Muscle of leg (tissue), 3 donors: ENCODE measurements at regions not wholly inside any gene's neighbourhood (a gene's known extent, or its start where the extent isn't known, plus 50 kb on each side); places are given as distances from the start of the nearest gene placed in this dataset.

ENCODE experiments used
- DNase-seq: peaks from one replicate; pipeline ENCODE4 v3.0.0; 2013
- H3K27ac ChIP-seq: one replicate; pipeline ENCODE4 v1.5.1; 2013; ENCODE audit warnings: mild to moderate bottlenecking, low read length, control low read depth
- H3K27me3 ChIP-seq: one replicate; pipeline ENCODE4 v1.6.1; 2013; ENCODE audit warnings: low read length; ENCODE audit not compliant: control insufficient read depth, insufficient read depth
- H3K36me3 ChIP-seq: one replicate; pipeline ENCODE4 v1.6.1; 2013; ENCODE audit warnings: low read length; ENCODE audit not compliant: control insufficient read depth, insufficient read depth
- H3K4me1 ChIP-seq: one replicate; pipeline ENCODE4 v1.6.1; 2013; ENCODE audit warnings: low read length; ENCODE audit not compliant: control insufficient read depth, insufficient read depth
- H3K4me3 ChIP-seq: one replicate; pipeline ENCODE4 v1.5.1; 2013; ENCODE audit warnings: low read length, control low read depth
- H3K9me3 ChIP-seq: replicated peaks from 2 replicates; pipeline ENCODE4 v1.6.1; 2013; ENCODE audit warnings: low read depth, low read length; ENCODE audit not compliant: control insufficient read depth
- WGBS: methylation state at CpG from one replicate; pipeline ENCODE4 v1.1.5; 2013; ENCODE audit warnings: missing lambda C conversion rate; ENCODE audit not compliant: insufficient coverage; 5-methylcytosine and 5-hydroxymethylcytosine counted together

DNA sequence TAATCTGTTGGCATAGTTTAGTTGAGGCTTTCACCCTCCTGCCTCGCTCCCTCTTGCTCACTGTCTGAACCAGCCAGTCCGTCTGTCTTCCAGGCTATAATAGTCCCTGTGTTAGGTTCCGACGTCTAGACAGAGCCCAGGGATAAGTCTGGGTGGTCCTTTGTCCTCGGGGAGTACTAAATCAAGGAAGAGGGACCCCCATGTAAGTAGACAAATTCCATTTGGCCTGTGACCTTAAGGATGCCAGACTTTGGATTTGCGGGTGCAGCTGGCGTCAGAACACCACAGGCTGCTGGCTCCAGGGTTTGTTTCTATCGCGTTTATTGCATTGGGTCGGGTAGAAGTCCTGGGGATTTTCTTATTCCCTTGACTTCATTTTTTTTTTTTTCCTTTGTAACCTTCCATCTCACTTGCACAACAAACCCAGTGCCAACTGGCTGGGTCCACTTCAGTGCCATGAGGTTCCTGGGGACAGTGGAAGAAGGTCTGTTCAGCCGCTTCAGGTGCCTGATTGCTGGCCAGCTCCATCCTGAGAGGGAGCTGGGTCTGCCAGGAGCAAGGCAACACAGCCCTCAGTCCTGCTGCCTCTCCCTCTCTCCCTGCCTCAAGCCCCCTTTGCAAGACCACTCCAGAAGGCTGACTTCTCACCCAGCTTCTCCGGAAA is 95.4 kb upstream of the KLHL25 start:
- Histone ChIP-seq H3K4me1 (peaks cover 30% of the 10 kb centered on the region), H3K4me3 (no peak overlapping the region), H3K36me3 (no peaks in the 10 kb centered on the region), H3K9me3 (no peaks in the 10 kb centered on the region), H3K27me3 (peaks cover 2% of the 10 kb centered on the region), H3K27ac (no peak overlapping the region)
- WGBS, result 49% methylated on average over 4 of the region's 12 CpGs
- no peak for DNase-seq

GRCh38 chr15:85890620-85890980 is 95.9 kb upstream of the KLHL25 start:
- no CpG with 5 or more reads among the region's 2 CpGs for WGBS

DNA sequence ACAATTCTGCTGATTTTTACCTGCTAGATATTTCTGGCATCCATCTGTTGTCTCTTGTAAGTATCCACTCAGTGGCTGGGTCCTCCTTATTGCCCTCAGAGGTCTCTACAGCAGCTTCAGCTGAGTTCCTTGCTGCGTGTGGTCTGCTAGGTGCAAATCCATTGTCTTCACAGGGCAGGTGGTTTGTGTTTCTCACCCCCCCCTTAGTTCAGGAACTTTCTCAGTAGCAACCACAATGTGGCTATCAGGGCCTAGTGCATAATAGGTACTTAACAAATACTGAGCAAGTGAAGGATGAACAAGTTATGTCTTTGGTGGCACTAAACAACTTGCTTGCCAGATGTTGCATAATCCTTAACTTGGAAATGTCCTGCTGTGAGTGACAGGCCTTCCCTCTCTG is 96.7 kb upstream of the KLHL25 start:
- H3K4me3 ChIP-seq, result no peak overlapping the region
- H3K4me1 ChIP-seq, result peaks cover 19% of the 10 kb centered on the region
- WGBS, result 71% methylated on average over 1 of the region's 1 CpG
- no peak for DNase-seq
- no peak overlapping the region for H3K27ac ChIP-seq
- peaks cover 2% of the 10 kb centered on the region for H3K27me3 ChIP-seq
- no peaks in the 10 kb centered on the region for H3K36me3 ChIP-seq
- no peaks in the 10 kb centered on the region for H3K9me3 ChIP-seq

More at GRCh38 chr15:85890620-85890980, 95.9 kb upstream of the KLHL25 start:
- H3K4me1 ChIP-seq, result peaks cover 25% of the 10 kb centered on the region
- no peak overlapping the region for H3K27ac ChIP-seq
- DNase-seq, result no peak
- H3K4me3 ChIP-seq, result no peak overlapping the region
- H3K27me3 ChIP-seq, result peaks cover 2% of the 10 kb centered on the region
- no peaks in the 10 kb centered on the region for H3K36me3 ChIP-seq
- no peaks in the 10 kb centered on the region for H3K9me3 ChIP-seq

DNA sequence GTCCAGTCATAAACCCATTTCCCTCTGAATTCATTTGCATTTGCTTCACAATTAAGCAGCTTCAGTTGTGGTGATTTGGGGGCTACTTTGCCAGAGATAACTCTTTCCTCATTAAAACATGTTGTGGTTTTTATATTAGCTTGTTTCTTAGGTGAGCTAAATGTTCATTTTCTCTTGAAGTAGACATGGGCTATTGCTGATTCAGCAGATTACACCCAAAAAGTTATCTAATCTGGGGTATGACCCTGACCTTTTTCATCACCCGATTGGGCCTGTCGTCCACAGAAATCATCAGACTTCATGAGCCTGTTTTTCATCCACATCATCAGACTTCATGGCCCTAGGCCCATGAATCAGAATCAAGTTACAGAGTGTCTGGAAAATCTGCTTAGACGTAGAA is 97.5 kb upstream of the KLHL25 start:
- Histone ChIP-seq H3K36me3 (no peaks in the 10 kb centered on the region), H3K4me1 (peaks cover 14% of the 10 kb centered on the region), H3K4me3 (no peak overlapping the region), H3K27me3 (peaks cover 2% of the 10 kb centered on the region), H3K27ac (no peak overlapping the region), H3K9me3 (no peaks in the 10 kb centered on the region)
- 10% methylated on average over 2 of the region's 3 CpGs for WGBS
- no peak for DNase-seq

DNA sequence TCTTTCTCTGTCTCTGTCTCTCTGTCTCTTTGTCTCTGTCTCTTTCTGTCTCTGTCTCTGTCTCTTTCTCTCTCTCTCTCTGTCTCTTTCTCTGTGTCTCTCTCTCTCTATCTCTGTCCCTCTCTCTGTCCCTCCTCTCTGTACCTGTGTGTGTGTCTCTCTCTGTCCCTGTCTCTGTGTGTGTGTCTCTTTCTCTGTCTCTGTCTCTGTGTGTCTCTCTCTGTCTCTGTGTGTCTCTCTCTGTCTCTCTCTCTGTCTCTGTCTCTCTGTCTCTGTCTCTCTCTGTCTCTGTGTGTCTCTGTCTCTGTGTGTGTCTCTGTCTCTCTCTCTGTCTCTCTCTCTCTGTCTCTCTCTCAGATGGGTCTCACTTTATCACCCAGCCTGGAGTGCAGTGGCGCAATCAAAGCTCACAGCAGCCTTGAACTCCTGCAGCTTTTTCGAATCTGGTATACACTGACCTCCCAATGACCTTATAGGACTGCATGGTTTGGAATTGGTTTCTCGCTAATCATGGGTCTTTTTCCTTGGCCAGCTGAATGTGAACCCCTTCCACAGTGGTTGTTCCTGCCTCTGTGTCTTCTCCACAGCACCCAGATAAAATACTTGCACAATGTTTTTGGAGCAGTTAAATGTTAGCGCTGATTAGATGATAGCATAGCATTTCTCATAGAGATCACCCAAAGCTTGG is 102.6 kb upstream of the KLHL25 start:
- DNase-seq, result no peak
- peaks cover 2% of the 10 kb centered on the region for H3K27me3 ChIP-seq
- H3K4me1 ChIP-seq, result peaks cover 6% of the 10 kb centered on the region
- WGBS, result 20% methylated on average over 1 of the region's 4 CpGs
- H3K4me3 ChIP-seq, result no peak overlapping the region
- H3K9me3 ChIP-seq, result no peaks in the 10 kb centered on the region
- H3K36me3 ChIP-seq, result no peaks in the 10 kb centered on the region
- H3K27ac ChIP-seq, result no peak overlapping the region

GRCh38 chr15:85897895-85898717 is 103.4 kb upstream of the KLHL25 start:
- no peaks in the 10 kb centered on the region for H3K36me3 ChIP-seq
- no peaks in the 10 kb centered on the region for H3K9me3 ChIP-seq
- 17% methylated on average over 10 of the region's 16 CpGs for WGBS
- H3K4me1 ChIP-seq, result peaks cover 6% of the 10 kb centered on the region
- H3K27ac ChIP-seq, result no peak overlapping the region
- DNase-seq, result no peak
- no peak overlapping the region for H3K4me3 ChIP-seq
- H3K27me3 ChIP-seq, result peaks cover 2% of the 10 kb centered on the region

DNA sequence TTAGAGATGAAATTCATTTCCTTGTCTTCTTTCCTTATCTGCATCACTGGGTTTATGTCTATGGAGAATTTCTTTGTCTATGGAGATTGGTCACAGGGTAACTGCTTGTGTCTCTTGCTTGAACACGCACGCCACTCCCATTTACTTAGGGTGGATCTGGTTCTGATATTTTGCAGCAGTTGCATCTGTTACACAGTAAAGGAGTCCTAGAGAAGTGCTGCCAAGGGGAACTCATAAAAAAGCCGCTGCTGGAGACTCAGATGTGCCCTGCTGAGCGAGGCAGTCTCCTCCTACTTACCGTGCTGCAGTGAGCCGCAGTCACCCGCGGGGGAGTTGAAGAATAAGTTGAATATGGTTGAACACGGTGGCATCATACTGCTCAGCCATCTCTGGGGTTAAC is 105.2 kb upstream of the KLHL25 start:
- Histone ChIP-seq H3K27me3 (peaks cover 2% of the 10 kb centered on the region), H3K4me1 (peaks cover 6% of the 10 kb centered on the region), H3K27ac (no peak overlapping the region), H3K4me3 (no peak overlapping the region), H3K9me3 (no peaks in the 10 kb centered on the region), H3K36me3 (no peaks in the 10 kb centered on the region)
- WGBS, result 8% methylated on average over 2 of the region's 9 CpGs
- DNase-seq, result no peak

DNA sequence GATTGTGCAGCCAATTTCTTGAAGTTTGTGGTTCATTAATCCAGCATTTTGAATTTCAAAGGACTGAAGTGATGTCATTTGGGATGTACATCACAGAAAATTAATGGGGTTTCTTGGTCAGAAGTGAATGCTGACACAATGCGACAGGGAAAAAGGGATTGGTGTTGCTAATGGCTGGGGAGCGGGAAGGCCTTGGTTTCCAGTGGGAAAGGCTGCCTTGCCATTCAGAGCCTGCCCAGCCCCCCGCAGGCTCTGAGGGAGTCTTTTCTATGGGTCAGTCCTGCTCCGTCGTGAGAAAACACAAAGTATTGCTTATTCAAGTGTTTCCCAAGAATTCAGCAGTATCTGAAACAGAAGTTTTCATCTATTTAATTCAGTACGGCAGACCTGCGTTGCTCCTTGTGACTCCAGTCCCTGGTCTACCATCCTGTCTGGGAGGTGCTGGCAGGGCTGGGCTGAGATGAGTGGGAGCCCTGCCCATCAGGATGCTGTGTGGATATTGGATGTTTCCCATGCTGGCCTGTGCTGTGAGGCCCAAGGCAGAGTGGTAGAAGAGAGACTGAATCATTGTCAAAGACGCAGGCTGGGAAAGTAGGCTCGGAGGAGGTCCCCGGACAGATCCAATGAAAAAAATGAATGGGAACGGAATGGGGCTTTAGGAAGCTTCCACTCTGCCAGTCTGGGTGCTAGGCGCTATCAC is 111.2 kb upstream of the KLHL25 start:
- no peak for DNase-seq
- no peaks in the 10 kb centered on the region for H3K4me1 ChIP-seq
- H3K36me3 ChIP-seq, result no peaks in the 10 kb centered on the region
- no peak overlapping the region for H3K4me3 ChIP-seq
- H3K27ac ChIP-seq, result no peak overlapping the region
- no peaks in the 10 kb centered on the region for H3K9me3 ChIP-seq
- no peaks in the 10 kb centered on the region for H3K27me3 ChIP-seq
- WGBS, result 64% methylated on average over 6 of the region's 12 CpGs

- Histone ChIP-seq H3K27ac (no peak overlapping the region), H3K4me1 (no peaks in the 10 kb centered on the region), H3K36me3 (no peaks in the 10 kb centered on the region), H3K9me3 (no peaks in the 10 kb centered on the region), H3K27me3 (no peaks in the 10 kb centered on the region), H3K4me3 (no peak overlapping the region)
- no peak for DNase-seq
- WGBS, result no CpG with 5 or more reads among the region's 2 CpGs
Measured at GRCh38 chr15:85906640-85907039, 111.9 kb upstream of the KLHL25 start.

GRCh38 chr15:85910834-85911233 is 116.1 kb upstream of the KLHL25 start:
- 46% methylated on average over 4 of the region's 5 CpGs for WGBS
- H3K27ac ChIP-seq, result no peak overlapping the region

More at GRCh38 chr15:85910834-85911233, 116.1 kb upstream of the KLHL25 start:
- Histone ChIP-seq H3K4me1 (no peaks in the 10 kb centered on the region), H3K4me3 (no peak overlapping the region), H3K36me3 (no peaks in the 10 kb centered on the region), H3K27me3 (no peaks in the 10 kb centered on the region), H3K9me3 (no peaks in the 10 kb centered on the region)
- no peak for DNase-seq
